Daoy (cell line): ENCODE measurements at regions not wholly inside any gene's neighbourhood (a gene's known extent, or its start where the extent isn't known, plus 50 kb on each side); places are given as distances from the start of the nearest gene placed in this dataset.
A peak's percentile ranks its signal among the peaks of the same experiment; 100 is the strongest.
"Not testable (repeated sequence)": the region's sequence is repeated elsewhere in the genome, so short reads cannot be mapped to it uniquely, and the experiment has no call there.

Experiments used
- DNase-seq: peaks from one replicate; pipeline ENCODE4 v3.0.0-alpha.2; 2015; ENCODE audit warnings: low read depth

GRCh38 chr10:59037506-59037905 lies 138.9 kb upstream of the PHYHIPL start:
- DNase-seq: no peak

GRCh38 chr10:59043358-59043757 lies 133.1 kb upstream of the PHYHIPL start:
- DNase-seq: not testable (repeated sequence)

DNA sequence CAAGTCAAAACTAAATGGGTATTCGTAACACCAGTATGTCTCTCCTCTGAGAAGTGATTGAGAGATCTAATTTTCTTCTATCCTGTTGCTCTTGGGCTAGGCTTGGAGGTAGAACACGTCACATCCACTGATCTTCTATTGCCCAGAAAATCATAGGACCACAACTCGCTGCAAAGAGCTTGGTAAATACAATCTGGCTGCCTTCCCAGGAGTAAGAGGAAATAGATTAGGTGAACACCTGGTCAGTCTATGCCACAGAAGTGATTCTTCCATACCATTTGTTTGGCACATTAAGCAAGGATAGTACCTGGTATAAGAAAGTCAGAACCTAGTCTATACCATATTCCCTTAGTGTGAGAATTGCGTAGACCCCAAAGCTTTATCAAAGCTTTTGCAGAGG lies 129.3 kb upstream of the PHYHIPL start:
- no peak for DNase-seq

DNA sequence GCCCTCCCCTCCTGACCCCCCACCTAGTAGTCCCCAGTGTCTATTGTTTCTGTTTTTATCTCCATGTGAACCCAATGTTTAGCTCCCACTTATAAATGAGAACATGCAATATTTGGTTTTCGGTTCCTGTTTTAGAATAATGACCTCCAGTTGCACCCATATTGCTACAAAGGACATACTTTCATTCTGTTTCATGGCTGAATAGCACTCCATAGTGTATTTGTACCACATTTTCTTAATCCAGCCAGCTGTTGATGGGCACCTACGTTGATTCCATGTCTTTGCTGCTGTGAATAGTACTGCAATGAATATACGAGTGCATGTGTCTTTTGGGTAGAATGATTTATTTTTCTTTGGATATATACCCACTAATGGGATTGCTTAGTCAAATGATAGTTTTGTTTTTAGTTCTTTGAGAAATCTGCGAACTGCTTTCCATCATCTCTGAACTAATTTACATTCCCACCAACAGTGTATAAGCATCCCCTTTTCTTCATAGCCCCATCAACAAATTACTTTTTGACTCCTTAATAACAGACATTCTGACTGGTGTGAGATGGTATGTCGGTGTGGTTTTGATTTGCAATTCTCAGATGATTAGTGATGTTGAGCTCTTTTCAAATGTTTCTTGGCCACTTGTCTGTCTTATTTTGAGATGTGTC lies 128.4 kb upstream of the PHYHIPL start:
- DNase-seq: no peak

DNA sequence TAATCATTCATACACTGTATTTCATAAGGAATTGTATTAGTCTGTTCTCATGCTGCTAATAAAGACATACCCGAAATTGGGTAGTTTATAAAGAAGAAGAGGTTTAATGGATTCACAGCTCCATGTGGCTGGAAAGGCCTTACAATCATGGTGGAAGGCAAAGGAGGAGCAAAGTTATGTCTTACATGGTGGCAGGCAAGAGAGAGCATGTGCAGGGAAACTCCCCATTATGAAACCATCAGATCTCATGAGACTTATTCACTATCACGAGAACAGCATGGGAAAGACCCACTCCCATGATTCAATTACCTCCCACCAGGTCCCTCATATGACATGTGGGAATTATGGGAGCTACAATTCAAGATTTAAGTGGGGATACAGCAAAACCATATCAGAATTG lies 122.9 kb upstream of the PHYHIPL start:
- not testable (repeated sequence) for DNase-seq

GRCh38 chr10:59055045-59055444 lies 121.4 kb upstream of the PHYHIPL start:
- no peak for DNase-seq

DNA sequence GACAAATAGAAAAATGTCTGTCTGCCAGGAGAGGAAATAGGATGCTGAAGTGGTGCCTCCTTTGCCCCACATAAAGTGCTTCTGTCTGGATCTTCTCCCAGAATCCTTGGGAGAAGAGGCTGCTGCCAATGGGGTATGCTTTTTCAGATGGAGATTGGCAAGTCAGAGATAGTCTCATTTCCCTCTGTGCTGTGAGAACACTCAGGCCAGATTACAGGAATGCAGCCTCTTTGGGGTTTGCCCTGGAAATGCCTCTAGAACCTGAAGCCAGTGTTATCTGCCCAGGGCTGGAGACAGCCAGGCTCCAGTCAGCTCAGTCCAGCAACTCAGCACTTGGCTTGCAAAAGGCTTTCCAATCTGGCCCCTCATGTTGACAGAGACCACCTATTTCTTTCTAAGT lies 119.1 kb upstream of the PHYHIPL start:
- DNase-seq: no peak

- DNase-seq: no peak
Observed at GRCh38 chr10:59060852-59061251, 115.6 kb upstream of the PHYHIPL start.

GRCh38 chr10:59063491-59063890 lies 113.0 kb upstream of the PHYHIPL start:
- no peak for DNase-seq

DNA sequence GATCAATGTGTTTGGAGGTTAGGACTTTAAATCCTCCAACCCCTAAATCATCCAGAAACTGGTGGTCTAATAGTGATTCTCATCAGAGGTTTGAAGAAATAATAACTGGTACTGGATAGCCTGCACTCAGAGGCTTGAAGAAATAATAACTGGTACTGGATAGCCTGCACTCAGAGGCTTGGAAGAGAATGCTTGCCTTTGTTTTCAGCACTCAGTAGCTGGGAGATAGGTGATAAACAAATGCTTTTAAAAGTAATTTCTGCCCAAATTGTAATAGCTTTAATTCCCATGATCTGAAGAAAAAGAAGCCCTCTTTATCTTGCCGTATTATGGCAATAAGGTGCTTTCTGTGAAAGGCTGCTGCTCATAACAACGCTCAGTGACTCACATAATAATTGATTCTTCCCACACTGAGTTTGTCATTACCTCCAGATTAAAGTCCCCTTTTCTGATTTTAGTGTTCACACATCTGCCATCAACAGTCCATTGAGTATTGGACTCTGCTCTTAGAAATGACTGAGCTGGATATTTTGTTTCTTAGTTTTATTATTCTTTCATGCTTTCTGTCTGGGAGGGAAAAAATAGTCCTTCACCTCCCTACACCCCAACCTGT lies 112.3 kb upstream of the PHYHIPL start:
- no peak for DNase-seq

DNA sequence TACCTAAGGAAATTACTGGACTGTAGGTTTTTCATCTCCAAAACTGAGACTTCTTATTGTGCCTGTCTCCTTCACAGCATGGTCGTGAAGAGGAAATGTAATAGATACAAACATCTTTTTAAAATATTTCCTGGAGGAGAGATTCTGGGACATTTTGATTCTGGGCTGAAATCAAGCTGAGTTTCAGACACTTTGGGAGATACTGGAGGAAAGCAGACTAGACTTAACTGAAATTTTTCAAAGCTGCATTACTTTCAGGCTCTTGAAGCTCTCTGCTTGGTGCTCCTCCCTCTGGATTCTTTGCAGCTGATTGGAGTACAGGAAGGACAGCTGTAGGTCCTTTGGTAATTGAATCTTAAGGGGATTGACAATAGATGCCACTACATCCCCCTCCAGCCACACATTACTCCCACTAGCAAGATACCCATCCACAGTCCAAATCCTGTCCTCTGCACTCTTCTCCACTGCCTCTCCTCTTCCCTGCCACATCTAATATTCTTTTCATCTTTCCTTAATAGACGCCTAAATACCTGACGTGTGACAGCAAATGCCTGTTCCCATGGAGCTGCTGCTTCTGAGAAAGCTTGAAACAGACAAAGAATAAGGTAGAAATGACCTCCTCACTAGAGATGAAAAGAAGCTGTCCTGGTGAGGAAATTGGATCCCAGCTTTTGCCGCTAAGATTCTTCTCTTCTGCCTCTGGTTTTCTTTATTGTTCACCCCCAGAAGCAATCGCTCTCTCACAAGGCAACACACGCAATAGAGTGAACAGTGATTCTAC lies 111.5 kb upstream of the PHYHIPL start:
- no peak for DNase-seq

- no peak for DNase-seq
Observed at GRCh38 chr10:59068581-59069191, 107.8 kb upstream of the PHYHIPL start.

DNA sequence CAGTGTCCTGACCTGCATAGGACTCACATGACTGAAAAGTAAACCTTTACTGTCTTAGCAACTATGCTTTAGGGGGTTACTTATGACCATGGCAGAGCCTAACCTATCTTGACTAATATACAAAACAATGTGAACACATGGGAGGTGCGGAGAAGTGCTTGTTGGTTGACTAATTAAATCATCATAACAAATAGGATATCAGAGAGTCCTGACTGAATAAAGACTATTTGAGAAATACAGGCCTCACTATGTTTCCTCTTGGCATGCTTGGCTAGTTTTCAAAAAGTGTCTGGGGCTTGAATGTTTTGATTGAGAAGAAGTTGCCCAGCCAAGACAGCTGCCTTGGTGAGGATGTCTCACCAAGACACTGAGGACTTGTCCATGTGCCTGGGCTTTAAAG lies 104.4 kb upstream of the PHYHIPL start:
- DNase-seq: no peak

DNA sequence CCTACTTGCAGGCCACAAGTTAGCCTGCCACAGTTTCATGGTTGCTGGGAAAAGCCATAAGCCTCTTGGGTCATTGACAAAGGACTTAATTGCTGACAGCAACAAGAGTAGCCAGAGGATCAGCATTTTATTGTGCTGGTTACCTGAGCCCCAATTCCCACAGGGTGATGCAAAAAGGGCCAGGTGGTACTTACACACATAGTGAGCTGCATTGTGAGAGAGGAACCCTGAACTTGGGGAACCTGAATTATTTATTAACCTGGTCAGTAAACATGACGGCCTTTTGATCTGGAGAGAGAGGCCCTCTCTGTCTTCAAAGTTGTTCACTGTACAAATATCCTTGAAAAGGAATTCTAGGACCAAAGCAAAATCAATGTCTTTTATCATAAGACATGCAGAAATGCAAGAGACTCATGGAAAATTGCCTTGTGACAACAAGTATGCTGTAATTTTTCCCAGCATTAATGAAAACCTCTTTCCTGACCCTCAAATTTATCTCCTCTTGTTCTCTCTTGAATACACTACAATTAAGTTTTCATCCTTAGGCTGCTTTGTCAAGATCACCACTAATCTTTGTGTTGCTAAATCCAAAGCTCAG lies 102.9 kb upstream of the PHYHIPL start:
- no peak for DNase-seq

DNA sequence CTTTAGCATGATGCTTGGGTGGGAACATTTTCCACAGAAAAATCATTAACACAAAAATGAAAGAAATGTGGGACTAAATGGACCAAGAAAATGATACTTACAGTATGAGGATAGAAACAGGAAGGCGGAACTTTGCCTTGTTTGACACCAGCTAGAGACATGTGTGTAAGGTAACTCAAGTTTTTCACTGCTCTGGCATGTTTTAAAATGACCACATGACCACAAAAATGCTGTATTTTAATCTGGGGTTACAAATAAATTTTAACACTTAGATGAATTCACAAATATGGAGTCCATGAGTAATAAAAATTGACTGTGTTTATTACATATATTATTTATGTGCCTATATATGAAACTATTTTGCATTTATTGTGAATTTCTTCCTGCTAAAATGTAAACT lies 100.9 kb upstream of the PHYHIPL start:
- DNase-seq: no peak

- DNase-seq: no peak
Observed at GRCh38 chr10:59077855-59078254, 98.6 kb upstream of the PHYHIPL start.

GRCh38 chr10:59078978-59079377 lies 97.5 kb upstream of the PHYHIPL start:
- no peak for DNase-seq

GRCh38 chr10:59079386-59080226 lies 96.8 kb upstream of the PHYHIPL start:
- peak; percentile 46 for DNase-seq

DNA sequence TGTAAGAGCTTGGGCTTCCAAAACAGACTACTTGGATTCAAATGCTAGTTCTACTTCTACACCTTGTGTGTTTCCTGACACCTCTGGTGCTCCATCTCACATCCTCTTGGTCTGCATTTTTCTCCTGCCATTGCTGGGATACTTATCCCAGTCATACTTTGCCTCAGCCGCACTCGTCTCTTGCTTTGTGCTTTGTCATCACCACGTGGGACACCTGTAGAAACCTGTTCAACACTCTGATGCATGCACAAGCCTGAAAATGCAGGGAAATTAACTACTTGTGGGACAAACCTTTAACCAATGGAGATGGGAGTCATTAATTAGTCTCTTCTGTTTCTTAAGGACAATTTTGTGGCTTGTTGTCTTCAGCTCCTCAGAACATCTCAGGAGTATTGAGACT lies 94.2 kb upstream of the PHYHIPL start:
- DNase-seq: no peak

DNA sequence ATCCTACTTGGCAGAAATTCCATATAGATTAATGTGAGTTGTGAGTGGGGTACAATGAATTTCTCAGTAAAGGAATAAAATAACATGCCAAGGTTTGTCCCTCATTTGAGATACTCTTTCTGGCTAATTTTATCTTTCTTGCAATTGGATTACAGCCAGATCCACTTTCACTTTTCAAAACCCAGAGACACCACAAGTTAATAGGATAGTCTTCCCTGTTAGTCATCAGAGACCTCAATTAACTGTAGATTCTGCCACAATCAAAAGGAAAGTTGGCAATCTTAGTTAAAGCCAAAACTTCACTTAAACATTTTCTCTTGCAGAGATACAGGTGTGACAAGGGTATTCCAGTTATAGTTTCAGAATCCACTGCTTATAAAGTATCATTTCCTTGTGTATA lies 91.4 kb upstream of the PHYHIPL start:
- peak; percentile 12 for DNase-seq
